Naive thymus-derived CD4-positive, alpha-beta T cell (primary cell): ENCODE measurements at regions not wholly inside any gene's neighbourhood (a gene's known extent, or its start where the extent isn't known, plus 50 kb on each side); places are given as distances from the start of the nearest gene placed in this dataset.
"Not testable (repeated sequence)": the region's sequence is repeated elsewhere in the genome, so short reads cannot be mapped to it uniquely, and the experiment has no call there.

Source experiments
- ATAC-seq: fragments of 150-1000 bp; cut with Tn5 transposase; 2 replicates; pipeline ENCODE4 v1.10.0; 2021; ENCODE audit warnings: mild to moderate bottlenecking, moderate library complexity
- CTCF ChIA-PET: fragments of 350-600 bp; sonication (Branson Sonifier 250); formaldehyde crosslinking; loops from one replicate; lab custom pipeline; 2021; ENCODE audit warnings: antibody characterized with exemption; lab: Charles Lee
- POLR2A ChIA-PET: fragments of 350-600 bp; sonication (Branson Sonifier 250); formaldehyde crosslinking; loops from one replicate; lab custom pipeline; 2021; ENCODE audit warnings: antibody characterized with exemption, inconsistent platforms; lab: Charles Lee
- DNase-seq, 9 donors: peaks; one replicate each; pipeline versions ENCODE4 v3.0.0 to v3.0.0-alpha.2; 2020 to 2022; ENCODE audit warnings: mixed read lengths in 1 of 9
- H3K27ac ChIP-seq: one replicate; pipeline ENCODE4 v1.7.0; 2013; ENCODE audit warnings: mild to moderate bottlenecking, low read depth, low read length, moderate library complexity
- H3K27me3 ChIP-seq, 2 donors: one replicate each; pipeline ENCODE4 v1.7.0; 2013; ENCODE audit warnings: low read length in 2 of 2, mild to moderate bottlenecking in 2 of 2, moderate library complexity in 2 of 2; ENCODE audit not compliant: control insufficient read depth in 2 of 2, insufficient read depth in 2 of 2
- H3K36me3 ChIP-seq, 3 experiments: 1 replicate in 2 of 3; 2 replicates in 1 of 3; pipeline ENCODE4 v1.7.0; 2013; ENCODE audit warnings: low read length in 3 of 3, mild to moderate bottlenecking in 3 of 3, moderate library complexity in 1 of 3; ENCODE audit not compliant: insufficient read depth in 3 of 3, control insufficient read depth in 2 of 3
- H3K4me1 ChIP-seq, 2 donors: one replicate each; pipeline ENCODE4 v1.7.0; 2013; ENCODE audit warnings: low read length in 2 of 2, mild to moderate bottlenecking in 2 of 2, moderate library complexity in 1 of 2; ENCODE audit not compliant: control insufficient read depth in 2 of 2, insufficient read depth in 2 of 2
- H3K4me3 ChIP-seq: 2 replicates; pipeline ENCODE4 v1.7.0; 2013; ENCODE audit warnings: mild to moderate bottlenecking, low read length
- H3K9me3 ChIP-seq, 3 experiments: 1 replicate in 2 of 3; 2 replicates in 1 of 3; pipeline ENCODE4 v1.7.0; 2013; ENCODE audit warnings: low read length in 3 of 3; ENCODE audit not compliant: control insufficient read depth in 2 of 3
- H3K27ac Mint-ChIP-seq, 9 donors: one replicate each; pipeline ENCODE4 v1.8.0; 2020 to 2022; ENCODE audit warnings: mixed read lengths in 9 of 9, mild to moderate bottlenecking in 8 of 9, moderate library complexity in 5 of 9, inconsistent platforms in 2 of 9
- H3K27me3 Mint-ChIP-seq, 5 donors: one replicate each; pipeline ENCODE4 v1.8.0; 2021 to 2022; ENCODE audit warnings: mixed read lengths in 5 of 5, mild to moderate bottlenecking in 1 of 5
- H3K36me3 Mint-ChIP-seq, 5 donors: one replicate each; pipeline ENCODE4 v1.8.0; 2020 to 2022; ENCODE audit warnings: mixed read lengths in 5 of 5, mild to moderate bottlenecking in 3 of 5, inconsistent platforms in 1 of 5
- H3K4me1 Mint-ChIP-seq, 7 donors: one replicate each; pipeline ENCODE4 v1.8.0; 2020 to 2022; ENCODE audit warnings: mixed read lengths in 7 of 7, mild to moderate bottlenecking in 3 of 7, inconsistent platforms in 1 of 7
- H3K4me3 Mint-ChIP-seq, 10 donors: one replicate each; pipeline ENCODE4 v1.8.0; 2020 to 2022; ENCODE audit warnings: mild to moderate bottlenecking in 10 of 10, mixed read lengths in 10 of 10, moderate library complexity in 6 of 10, inconsistent platforms in 2 of 10
- H3K9me3 Mint-ChIP-seq, 11 donors: one replicate each; pipeline ENCODE4 v1.8.0; 2020 to 2022; ENCODE audit warnings: mixed read lengths in 11 of 11, mild to moderate bottlenecking in 4 of 11, inconsistent platforms in 1 of 11, moderate library complexity in 1 of 11
- intact Hi-C, 2 donors: fragments of 100-400 bp; cut with micrococcal nuclease; formaldehyde crosslinking; loops; one replicate each; pipeline ENCODE4 v1.15.1; 2023

- Histone ChIP-seq H3K4me3 (no peak overlapping the region), H3K36me3 (no peaks in the 10 kb centered on the region), H3K4me1 (no peaks in the 10 kb centered on the region), H3K27ac (no peak overlapping the region), H3K27me3 (no peaks in the 10 kb centered on the region), H3K9me3 (no peaks in the 10 kb centered on the region)
- no peak for ATAC-seq
- H3K27ac Mint-ChIP-seq, result no peak overlapping the region
- H3K9me3 Mint-ChIP-seq, result peaks cover 0 to 4% (median 0%) of the 10 kb centered on the region in 11 donors
- no peak overlapping the region for H3K4me3 Mint-ChIP-seq
- intact Hi-C loops, result no loop called here
- POLR2A ChIA-PET, result no interaction called here
- no peak for DNase-seq
- CTCF ChIA-PET, result interaction anchor here (0.6 kb wide), 1 partner anchor 16 kb away, joined by 3 read pairs; no protein-coding TSS in a partner anchor
- peaks cover 0 to 4% (median 0%) of the 10 kb centered on the region in 5 donors for H3K27me3 Mint-ChIP-seq
- H3K4me1 Mint-ChIP-seq, result peaks cover 0 to 4% (median 0%) of the 10 kb centered on the region in 7 donors
- no peaks in the 10 kb centered on the region for H3K36me3 Mint-ChIP-seq
These were observed 58.4 kb upstream of the PPP1R12A start for GRCh38 chr12:79993106-79993862.

DNA sequence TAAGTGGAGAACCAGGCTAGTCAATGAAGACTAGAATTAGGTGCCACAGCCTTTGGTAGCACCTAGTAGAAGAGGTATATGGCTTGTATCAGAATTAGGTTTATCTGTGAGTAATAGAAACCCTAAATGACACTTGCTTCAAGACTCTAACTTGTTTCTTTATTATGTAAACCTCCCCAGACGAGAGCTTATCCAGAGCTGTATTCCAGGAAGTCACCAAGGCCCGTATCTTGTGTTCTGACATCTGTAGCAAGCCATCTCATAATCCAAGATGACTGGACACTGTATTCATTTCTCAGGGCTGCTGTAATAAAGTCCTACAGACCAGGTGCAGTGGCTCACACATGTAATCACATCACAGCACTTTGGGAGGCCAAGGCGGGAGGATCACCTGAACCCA, 56.7 kb upstream of the PPP1R12A start:
- no peaks in the 10 kb centered on the region for H3K36me3 ChIP-seq
- DNase-seq, result no peak
- ATAC-seq, result no peak
- Mint-ChIP-seq H3K36me3 (no peaks in the 10 kb centered on the region), H3K9me3 (peaks cover 0 to 4% (median 0%) of the 10 kb centered on the region in 11 donors), H3K27ac (no peak overlapping the region), H3K4me3 (no peak overlapping the region), H3K4me1 (peaks cover 0 to 4% (median 0%) of the 10 kb centered on the region in 7 donors), H3K27me3 (peaks cover 0 to 8% (median 4%) of the 10 kb centered on the region in 5 donors)
- CTCF ChIA-PET, result no interaction called here
- intact Hi-C loops, result no loop called here
- no peaks in the 10 kb centered on the region for H3K27me3 ChIP-seq
- no peak overlapping the region for H3K4me3 ChIP-seq
- POLR2A ChIA-PET, result no interaction called here
- H3K27ac ChIP-seq, result no peak overlapping the region
- H3K9me3 ChIP-seq, result no peaks in the 10 kb centered on the region
- no peaks in the 10 kb centered on the region for H3K4me1 ChIP-seq

GRCh38 chr12:79990509-79991338, 55.8 kb upstream of the PPP1R12A start:
- peaks cover 0 to 10% (median 6%) of the 10 kb centered on the region in 5 donors for H3K27me3 Mint-ChIP-seq
- H3K27ac ChIP-seq, H3K36me3 Mint-ChIP-seq, H3K36me3 ChIP-seq, intact Hi-C loops, H3K4me1 Mint-ChIP-seq, H3K4me1 ChIP-seq, H3K4me3 ChIP-seq, H3K27ac Mint-ChIP-seq, ATAC-seq, H3K9me3 ChIP-seq, DNase-seq, H3K27me3 ChIP-seq, H3K9me3 Mint-ChIP-seq, POLR2A ChIA-PET, CTCF ChIA-PET, H3K4me3 Mint-ChIP-seq: not testable (repeated sequence)

DNA sequence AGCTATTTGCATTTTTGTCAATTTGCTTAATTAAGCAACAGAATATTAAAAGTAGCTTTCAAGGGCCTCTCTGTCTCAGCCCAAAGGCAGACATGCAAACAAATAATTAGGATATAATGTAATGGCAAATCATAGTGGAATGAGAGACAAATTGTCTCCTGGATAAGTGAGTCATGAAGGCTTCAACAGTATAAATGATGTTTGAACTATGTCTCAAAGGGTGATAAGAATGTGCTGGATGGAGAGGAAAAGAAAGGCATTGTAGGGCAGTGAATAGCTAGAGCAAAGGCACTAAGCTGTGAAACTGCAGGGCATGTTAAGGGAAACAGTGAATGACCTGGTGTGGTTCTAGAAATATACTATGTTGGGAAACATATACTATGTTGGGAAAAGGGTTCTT, 53.5 kb upstream of the PPP1R12A start:
- DNase-seq, result no peak
- no peaks in the 10 kb centered on the region for H3K36me3 ChIP-seq
- H3K9me3 Mint-ChIP-seq, result no peaks in the 10 kb centered on the region
- H3K27me3 Mint-ChIP-seq, result peaks cover 2 to 18% (median 12%) of the 10 kb centered on the region in 5 donors
- H3K4me1 Mint-ChIP-seq, result peaks cover 0 to 4% (median 0%) of the 10 kb centered on the region in 7 donors
- ATAC-seq, result no peak
- H3K27me3 ChIP-seq, result no peaks in the 10 kb centered on the region
- no peaks in the 10 kb centered on the region for H3K9me3 ChIP-seq
- no peak overlapping the region for H3K27ac Mint-ChIP-seq
- no peak overlapping the region for H3K4me3 ChIP-seq
- H3K4me3 Mint-ChIP-seq, result no peak overlapping the region
- H3K27ac ChIP-seq, result no peak overlapping the region
- ChIA-PET POLR2A (no interaction called here), CTCF (no interaction called here)
- H3K4me1 ChIP-seq, result no peaks in the 10 kb centered on the region
- H3K36me3 Mint-ChIP-seq, result no peaks in the 10 kb centered on the region
- intact Hi-C loops, result no loop called here

GRCh38 chr12:79987731-79988130, 52.8 kb upstream of the PPP1R12A start:
- no peaks in the 10 kb centered on the region for H3K27me3 ChIP-seq
- peaks cover 4 to 23% (median 18%) of the 10 kb centered on the region in 5 donors for H3K27me3 Mint-ChIP-seq
- no peaks in the 10 kb centered on the region for H3K9me3 Mint-ChIP-seq
- ChIA-PET CTCF (no interaction called here), POLR2A (no interaction called here)
- H3K27ac ChIP-seq, result no peak overlapping the region
- no peaks in the 10 kb centered on the region for H3K36me3 Mint-ChIP-seq
- H3K4me1 ChIP-seq, result no peaks in the 10 kb centered on the region
- H3K4me3 Mint-ChIP-seq, result no peak overlapping the region
- H3K36me3 ChIP-seq, result no peaks in the 10 kb centered on the region
- DNase-seq (no peak), ATAC-seq (no peak)
- intact Hi-C loops, result no loop called here
- peaks cover 0 to 4% (median 0%) of the 10 kb centered on the region in 7 donors for H3K4me1 Mint-ChIP-seq
- no peak overlapping the region for H3K4me3 ChIP-seq
- H3K9me3 ChIP-seq, result no peaks in the 10 kb centered on the region
- H3K27ac Mint-ChIP-seq, result no peak overlapping the region
